GM18909 (cell line): ENCODE measurements at regions not wholly inside any gene's neighbourhood (a gene's known extent, or its start where the extent isn't known, plus 50 kb on each side); places are given as distances from the start of the nearest gene placed in this dataset.
"Not testable (repeated sequence)": the region's sequence is repeated elsewhere in the genome, so short reads cannot be mapped to it uniquely, and the experiment has no call there.

Source experiments
- ATAC-seq: cut with Tn5 transposase; IDR thresholded peaks from one replicate; pipeline ENCODE4 v1.9.1; 2021; ENCODE audit warnings: mild to moderate bottlenecking; ENCODE audit not compliant: unreplicated experiment, poor library complexity

- ATAC-seq, result no peak
Observed at GRCh38 chr6:105522626-105523322, 119.9 kb upstream of the PREP start.

GRCh38 chr6:105519954-105520353 lies 117.1 kb upstream of the PREP start:
- ATAC-seq, result no peak

- not testable (repeated sequence) for ATAC-seq
Observed at GRCh38 chr6:105518993-105519392, 116.1 kb upstream of the PREP start.

- ATAC-seq, result no peak
Observed at GRCh38 chr6:105515054-105515453, 112.2 kb upstream of the PREP start.

GRCh38 chr6:105514306-105514705 lies 111.4 kb upstream of the PREP start:
- no peak for ATAC-seq

- no peak for ATAC-seq
Observed at GRCh38 chr6:105511639-105512038, 108.8 kb upstream of the PREP start.

- no peak for ATAC-seq
Observed at GRCh38 chr6:105510746-105511145, 107.9 kb upstream of the PREP start.

- no peak for ATAC-seq
Observed at GRCh38 chr6:105509506-105510331, 106.8 kb upstream of the PREP start.

- ATAC-seq, result no peak
Observed at GRCh38 chr6:105507811-105508210, 104.9 kb upstream of the PREP start.

GRCh38 chr6:105504706-105505105 lies 101.8 kb upstream of the PREP start:
- ATAC-seq, result no peak

- ATAC-seq, result no peak
Observed at GRCh38 chr6:105503641-105504040, 100.8 kb upstream of the PREP start.

- no peak for ATAC-seq
Observed at GRCh38 chr6:105501826-105502344, 99.0 kb upstream of the PREP start.

GRCh38 chr6:105501246-105501645 lies 98.4 kb upstream of the PREP start:
- no peak for ATAC-seq

GRCh38 chr6:105500693-105501092 lies 97.8 kb upstream of the PREP start:
- no peak for ATAC-seq

GRCh38 chr6:105499931-105500330 lies 97.0 kb upstream of the PREP start:
- ATAC-seq, result no peak

GRCh38 chr6:105499136-105499870 lies 96.4 kb upstream of the PREP start:
- no peak for ATAC-seq

- no peak for ATAC-seq
Observed at GRCh38 chr6:105497549-105497948, 94.7 kb upstream of the PREP start.

- peak; percentile 59 for ATAC-seq
Observed at GRCh38 chr6:105495515-105495914, 92.6 kb upstream of the PREP start.

GRCh38 chr6:105494688-105495087 lies 91.8 kb upstream of the PREP start:
- ATAC-seq, result no peak

GRCh38 chr6:105493736-105494135 lies 90.9 kb upstream of the PREP start:
- peak; percentile 21 for ATAC-seq
